Kidney (tissue), 13 donors: ENCODE measurements at regions not wholly inside any gene's neighbourhood (a gene's known extent, or its start where the extent isn't known, plus 50 kb on each side); places are given as distances from the start of the nearest gene placed in this dataset.

Experiments used
- DNase-seq, 5 donors: peaks; one replicate each; pipeline ENCODE4 v3.0.0-alpha.2; 2013 to 2020
- FAIRE-seq: peaks from 2 replicates; lab custom pipeline; 2012; peaks lifted over from hg19 to GRCh38; lab: Jason Lieb, UNC
- H3K27ac ChIP-seq, 2 donors: one replicate each; pipeline ENCODE4 v1.7.0; 2013; ENCODE audit warnings: low read depth in 2 of 2, low read length in 2 of 2, inconsistent platforms in 1 of 2
- H3K27me3 ChIP-seq: one replicate; pipeline ENCODE4 v1.7.1; 2013; ENCODE audit warnings: low read length, inconsistent platforms; ENCODE audit not compliant: control insufficient read depth, insufficient read depth
- H3K36me3 ChIP-seq, 3 donors: one replicate each; pipeline versions ENCODE4 v1.7.0 to v1.7.1; 2013; ENCODE audit warnings: low read length in 3 of 3, control low read depth in 1 of 3, inconsistent platforms in 1 of 3; ENCODE audit not compliant: insufficient read depth in 3 of 3, control insufficient read depth in 2 of 3
- H3K4me1 ChIP-seq, 3 donors: one replicate each; pipeline versions ENCODE4 v1.7.0 to v1.7.1; 2013; ENCODE audit warnings: low read length in 3 of 3, inconsistent platforms in 1 of 3, low read depth in 1 of 3; ENCODE audit not compliant: control insufficient read depth in 2 of 3, insufficient read depth in 2 of 3
- H3K4me3 ChIP-seq, 3 donors: one replicate each; pipeline versions ENCODE4 v1.7.0 to v1.8.1; 2013; ENCODE audit warnings: low read length in 3 of 3, control low read depth in 1 of 3, inconsistent platforms in 1 of 3
- H3K9ac ChIP-seq, 3 donors: one replicate each; pipeline versions ENCODE4 v1.7.0 to v1.7.1; 2013; ENCODE audit warnings: low read length in 3 of 3, control low read depth in 1 of 3, inconsistent platforms in 1 of 3
- H3K9me3 ChIP-seq, 3 donors: one replicate each; pipeline versions ENCODE4 v1.7.0 to v1.7.1; 2013; ENCODE audit warnings: low read length in 3 of 3, control low read depth in 1 of 3, inconsistent platforms in 1 of 3; ENCODE audit not compliant: control insufficient read depth in 2 of 3, insufficient read depth in 1 of 3
- CTCF ChIP-seq: IDR thresholded peaks from 3 replicates; pipeline ENCODE4 v1.5.1; 2012; ENCODE audit warnings: mild to moderate bottlenecking, moderate library complexity, borderline replicate concordance; ENCODE audit not compliant: insufficient read depth; ENCODE audit errors: extremely low read depth
- intact Hi-C: fragments of 100-400 bp; cut with DNase I; formaldehyde crosslinking; loops from one replicate; pipeline ENCODE4 v1.11.1; 2022
- donor health status: control.
- donor health status: control.
- donor health status: control.
- donor health status: control.
- donor health status: control.
- donor health status: DM: yes; HTN: yes; CAD: no.
- donor health status: Normal renal cell carcinoma (clear cell type).

GRCh38 chr21:27306791-27307775, 340.2 kb upstream of the ADAMTS5 start:
- intact Hi-C loops = no loop called here
- FAIRE-seq = no peak

GRCh38 chr21:27306206-27306605, 339.3 kb upstream of the ADAMTS5 start:
- no peaks in the 10 kb centered on the region for H3K4me1 ChIP-seq
- H3K9ac ChIP-seq = no peak overlapping the region
- no peak overlapping the region for H3K27ac ChIP-seq
- H3K27me3 ChIP-seq = no peaks in the 10 kb centered on the region
- H3K9me3 ChIP-seq = no peaks in the 10 kb centered on the region
- FAIRE-seq (no peak), DNase-seq (peak in 1 of 5 donors; percentile 15)
- H3K4me3 ChIP-seq = no peak overlapping the region
- no peaks in the 10 kb centered on the region for H3K36me3 ChIP-seq
- intact Hi-C loops = no loop called here
- TF ChIP-seq CTCF = no peak

More at GRCh38 chr21:27306791-27307775, 340.2 kb upstream of the ADAMTS5 start:
- no peak overlapping the region for H3K27ac ChIP-seq
- no peaks in the 10 kb centered on the region for H3K4me1 ChIP-seq
- no peaks in the 10 kb centered on the region for H3K9me3 ChIP-seq
- no peaks in the 10 kb centered on the region for H3K36me3 ChIP-seq
- H3K27me3 ChIP-seq = no peaks in the 10 kb centered on the region
- TF ChIP-seq CTCF = no peak
- no peak overlapping the region for H3K9ac ChIP-seq
- H3K4me3 ChIP-seq = no peak overlapping the region
- peak in 2 of 5 donors; percentile 46 to 80 for DNase-seq

GRCh38 chr21:27301220-27301619, 334.3 kb upstream of the ADAMTS5 start:
- TF ChIP-seq CTCF = no peak
- Histone ChIP-seq H3K4me3 (no peak overlapping the region), H3K9me3 (no peaks in the 10 kb centered on the region), H3K27ac (no peak overlapping the region), H3K27me3 (no peaks in the 10 kb centered on the region), H3K36me3 (no peaks in the 10 kb centered on the region), H3K9ac (no peak overlapping the region), H3K4me1 (no peaks in the 10 kb centered on the region)
- intact Hi-C loops = no loop called here
- DNase-seq = peak in 1 of 5 donors; percentile 36
- no peak for FAIRE-seq
